ENCODE measurements at regions not wholly inside any gene's neighbourhood (a gene's known extent, or its start where the extent isn't known, plus 50 kb on each side); places are given as distances from the start of the nearest gene placed in this dataset.

DNA sequence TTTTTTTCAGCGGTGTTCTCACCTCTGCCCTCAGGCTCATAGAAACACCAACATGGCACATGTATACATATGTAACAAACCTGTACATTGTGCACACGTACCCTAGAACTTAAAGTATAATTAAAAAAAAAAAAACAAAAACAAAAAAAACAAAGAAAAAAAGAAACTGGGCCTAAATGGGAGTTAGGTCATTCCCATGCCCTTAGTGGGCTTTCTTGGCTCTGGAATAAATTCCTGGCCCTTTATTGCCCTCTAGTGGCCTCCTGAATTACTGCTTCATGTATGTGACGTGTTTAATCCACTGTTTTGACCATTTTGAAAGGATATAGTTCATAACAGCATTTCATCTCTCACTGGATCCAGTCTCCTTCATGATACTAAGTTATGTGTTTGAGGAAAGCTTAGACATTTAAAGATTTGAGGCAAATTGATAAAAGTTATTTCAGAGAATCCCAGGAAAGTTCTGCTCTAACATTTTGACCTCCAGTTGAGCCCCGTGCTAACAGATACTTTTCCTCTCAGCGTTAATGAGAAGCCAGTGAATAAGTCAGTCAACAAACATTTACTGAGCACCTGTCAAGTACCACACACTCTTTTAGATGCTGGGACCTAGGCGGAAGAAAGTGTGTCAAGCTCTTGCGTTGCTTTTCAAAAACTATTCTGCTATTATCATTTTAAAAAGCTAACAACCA is 54.7 kb upstream of the SYPL1 start:
- DNase-seq (ENCODE audit: low read depth), result no peak

DNA sequence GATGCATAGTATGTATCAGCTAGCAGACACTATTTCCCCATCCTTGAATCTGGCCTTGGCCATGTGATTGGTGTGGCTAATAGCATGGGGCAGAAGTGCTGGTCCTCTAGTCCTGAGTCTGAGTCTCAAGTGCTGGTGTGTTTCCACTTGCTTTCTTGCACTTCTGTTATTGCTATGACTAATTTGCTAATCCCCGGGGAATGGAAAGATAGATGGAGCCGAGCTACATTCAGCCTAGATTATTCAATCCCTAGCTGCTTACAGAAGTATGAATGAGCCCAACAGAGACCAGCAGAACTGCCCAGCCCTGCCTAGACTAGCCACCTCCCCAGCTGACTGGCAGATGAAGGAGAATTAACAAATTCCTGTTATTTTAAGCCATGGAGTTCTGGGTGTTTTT is 53.2 kb upstream of the SYPL1 start:
- no peak for DNase-seq (ENCODE audit: low read depth)

DNA sequence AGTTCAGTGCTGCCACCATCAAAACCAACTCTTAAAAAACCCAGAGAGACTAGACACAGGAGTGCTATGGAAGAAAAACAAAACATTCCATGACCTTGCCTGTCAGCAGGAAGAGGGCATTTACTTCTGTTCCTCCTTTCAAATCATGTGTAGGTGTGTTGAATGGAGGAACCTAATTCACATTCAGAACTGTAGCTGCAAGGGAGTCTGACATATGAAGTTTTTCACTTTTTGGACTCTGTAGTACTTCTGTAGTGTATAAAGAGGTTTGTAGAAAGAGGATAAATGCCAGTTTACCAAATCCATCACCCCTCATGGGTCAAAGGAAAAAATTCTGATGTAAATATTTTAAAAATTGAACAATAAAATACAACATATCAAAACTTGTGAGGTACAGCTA is 51.1 kb upstream of the SYPL1 start:
- no peak for DNase-seq (ENCODE audit: low read depth)
